ENCODE measurements at regions not wholly inside any gene's neighbourhood (a gene's known extent, or its start where the extent isn't known, plus 50 kb on each side); places are given as distances from the start of the nearest gene placed in this dataset.
"Not testable (repeated sequence)": the region's sequence is repeated elsewhere in the genome, so short reads cannot be mapped to it uniquely, and the experiment has no call there.

- no peak for DNase-seq (ENCODE audit: extremely low read depth in 1 of 11, low read depth in 9 of 11, low spot score in 4 of 11)
Measured at GRCh38 chr3:30309961-30310954, 296.1 kb upstream of the TGFBR2 start.

- no peak for DNase-seq (ENCODE audit: extremely low read depth in 1 of 11, low read depth in 9 of 11, low spot score in 4 of 11)
Measured at GRCh38 chr3:30311781-30312180, 294.6 kb upstream of the TGFBR2 start.

GRCh38 chr3:30313840-30314239, 292.6 kb upstream of the TGFBR2 start:
- DNase-seq (ENCODE audit: extremely low read depth in 1 of 11, low read depth in 9 of 11, low spot score in 4 of 11): no peak

GRCh38 chr3:30314757-30315325, 291.6 kb upstream of the TGFBR2 start:
- no peak for DNase-seq (ENCODE audit: extremely low read depth in 1 of 11, low read depth in 9 of 11, low spot score in 4 of 11)

- peak in 2 of 11 donors; percentile 13 to 17 for DNase-seq (ENCODE audit: extremely low read depth in 1 of 11, low read depth in 9 of 11, low spot score in 4 of 11)
Measured at GRCh38 chr3:30315447-30315846, 291.0 kb upstream of the TGFBR2 start.

- no peak for DNase-seq (ENCODE audit: extremely low read depth in 1 of 11, low read depth in 9 of 11, low spot score in 4 of 11)
Measured at GRCh38 chr3:30317561-30317960, 288.8 kb upstream of the TGFBR2 start.

GRCh38 chr3:30318110-30318509, 288.3 kb upstream of the TGFBR2 start:
- DNase-seq (ENCODE audit: extremely low read depth in 1 of 11, low read depth in 9 of 11, low spot score in 4 of 11): no peak

- DNase-seq (ENCODE audit: extremely low read depth in 1 of 11, low read depth in 9 of 11, low spot score in 4 of 11): peak in 2 of 11 donors; percentile 12 to 24
Measured at GRCh38 chr3:30319713-30320112, 286.7 kb upstream of the TGFBR2 start.

- no peak for DNase-seq (ENCODE audit: extremely low read depth in 1 of 11, low read depth in 9 of 11, low spot score in 4 of 11)
Measured at GRCh38 chr3:30320392-30320791, 286.0 kb upstream of the TGFBR2 start.

GRCh38 chr3:30321065-30321464, 285.3 kb upstream of the TGFBR2 start:
- DNase-seq (ENCODE audit: extremely low read depth in 1 of 11, low read depth in 9 of 11, low spot score in 4 of 11): no peak

GRCh38 chr3:30323649-30324048, 282.8 kb upstream of the TGFBR2 start:
- DNase-seq (ENCODE audit: extremely low read depth in 1 of 11, low read depth in 9 of 11, low spot score in 4 of 11): not testable (repeated sequence)

- DNase-seq (ENCODE audit: extremely low read depth in 1 of 11, low read depth in 9 of 11, low spot score in 4 of 11): peak in 6 of 11 donors; percentile 20 to 68 (median 50)
Measured at GRCh38 chr3:30324587-30324986, 281.8 kb upstream of the TGFBR2 start.

GRCh38 chr3:30327976-30328375, 278.4 kb upstream of the TGFBR2 start:
- DNase-seq (ENCODE audit: extremely low read depth in 1 of 11, low read depth in 9 of 11, low spot score in 4 of 11): not testable (repeated sequence)

- not testable (repeated sequence) for DNase-seq (ENCODE audit: extremely low read depth in 1 of 11, low read depth in 9 of 11, low spot score in 4 of 11)
Measured at GRCh38 chr3:30328935-30329334, 277.5 kb upstream of the TGFBR2 start.

GRCh38 chr3:30331519-30331918, 274.9 kb upstream of the TGFBR2 start:
- no peak for DNase-seq (ENCODE audit: extremely low read depth in 1 of 11, low read depth in 9 of 11, low spot score in 4 of 11)

GRCh38 chr3:30332196-30333021, 274.0 kb upstream of the TGFBR2 start:
- no peak for DNase-seq (ENCODE audit: extremely low read depth in 1 of 11, low read depth in 9 of 11, low spot score in 4 of 11)

- no peak for DNase-seq (ENCODE audit: extremely low read depth in 1 of 11, low read depth in 9 of 11, low spot score in 4 of 11)
Measured at GRCh38 chr3:30333143-30333542, 273.3 kb upstream of the TGFBR2 start.

GRCh38 chr3:30333903-30334302, 272.5 kb upstream of the TGFBR2 start:
- DNase-seq (ENCODE audit: extremely low read depth in 1 of 11, low read depth in 9 of 11, low spot score in 4 of 11): no peak

- no peak for DNase-seq (ENCODE audit: extremely low read depth in 1 of 11, low read depth in 9 of 11, low spot score in 4 of 11)
Measured at GRCh38 chr3:30340500-30340899, 265.9 kb upstream of the TGFBR2 start.

- DNase-seq (ENCODE audit: extremely low read depth in 1 of 11, low read depth in 9 of 11, low spot score in 4 of 11): no peak
Measured at GRCh38 chr3:30341079-30341478, 265.3 kb upstream of the TGFBR2 start.
